Mammary epithelial cell (primary cell): ENCODE measurements at regions not wholly inside any gene's neighbourhood (a gene's known extent, or its start where the extent isn't known, plus 50 kb on each side); places are given as distances from the start of the nearest gene placed in this dataset.

Experiments
- CTCF ChIP-seq, 2 donors: IDR thresholded peaks in 1 of 2; conservative IDR thresholded peaks in 1 of 2; 2 replicates each; pipeline ENCODE4 v1.5.1; 2011 to 2012; ENCODE audit warnings: inconsistent platforms in 2 of 2, low read length in 2 of 2, mild to moderate bottlenecking in 2 of 2, control low read depth in 1 of 2, low read depth in 1 of 2; ENCODE audit not compliant: insufficient read depth in 1 of 2; ENCODE audit errors: extremely low read depth in 1 of 2
- EZH2 ChIP-seq: IDR thresholded peaks from 2 replicates; pipeline ENCODE4 v1.6.1; 2012; ENCODE audit warnings: low read length, inconsistent platforms, borderline replicate concordance

DNA sequence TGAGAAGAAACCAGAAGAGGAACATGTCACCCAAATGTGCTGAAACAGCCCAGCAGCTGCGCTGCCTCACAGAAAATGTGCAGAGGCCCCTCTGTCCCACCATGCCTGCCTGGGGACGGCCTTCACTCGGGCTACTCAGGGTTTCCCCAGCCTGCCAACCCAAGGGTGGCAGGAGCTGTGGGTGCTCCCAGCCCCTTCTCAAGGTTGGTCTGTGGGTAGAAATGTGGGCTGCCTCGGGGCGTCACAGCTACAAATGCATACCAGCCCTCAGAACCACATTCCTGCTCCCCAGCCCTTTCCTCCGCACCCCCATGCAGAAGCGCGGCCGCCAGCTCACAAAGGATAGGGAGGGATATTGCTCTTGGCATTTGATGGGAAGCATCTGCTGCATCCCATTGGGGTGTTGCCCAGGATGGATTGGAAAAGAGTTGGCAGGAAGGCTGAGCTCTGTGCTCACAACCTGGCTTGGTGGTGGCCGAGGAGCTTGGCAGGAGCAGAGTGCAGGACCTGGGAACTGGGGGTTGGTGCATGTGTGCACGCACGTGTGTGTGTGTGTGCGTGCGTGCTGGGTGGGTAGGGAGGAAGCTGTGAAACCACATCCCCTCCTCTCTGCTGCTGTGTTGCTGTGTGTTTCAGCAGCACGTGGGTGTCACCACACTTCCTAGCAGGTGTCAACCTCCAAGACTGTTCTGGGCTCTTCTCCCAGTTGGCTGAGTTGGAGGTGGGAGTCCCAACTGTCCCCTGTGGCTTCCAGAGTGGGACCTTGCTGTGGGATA lies 304.4 kb downstream of the SEC14L1 start:
- no peak for TF ChIP-seq CTCF (conservative IDR thresholded peaks at IDR 0.05 in 1 of 2, IDR thresholded peaks at IDR 0.05 in 1 of 2; ENCODE audit: extremely low read depth in 1 of 2, insufficient read depth in 1 of 2, low read depth in 1 of 2, low read length in 2 of 2)
- TF ChIP-seq EZH2, result no peak
